T-helper 2 cell (primary cell): ENCODE measurements at regions not wholly inside any gene's neighbourhood (a gene's known extent, or its start where the extent isn't known, plus 50 kb on each side); places are given as distances from the start of the nearest gene placed in this dataset.

Experiments
- DNase-seq, 5 experiments: peaks; one replicate each; pipeline versions ENCODE4 v3.0.0 to v3.0.0-alpha.2; 2012 to 2022

DNA sequence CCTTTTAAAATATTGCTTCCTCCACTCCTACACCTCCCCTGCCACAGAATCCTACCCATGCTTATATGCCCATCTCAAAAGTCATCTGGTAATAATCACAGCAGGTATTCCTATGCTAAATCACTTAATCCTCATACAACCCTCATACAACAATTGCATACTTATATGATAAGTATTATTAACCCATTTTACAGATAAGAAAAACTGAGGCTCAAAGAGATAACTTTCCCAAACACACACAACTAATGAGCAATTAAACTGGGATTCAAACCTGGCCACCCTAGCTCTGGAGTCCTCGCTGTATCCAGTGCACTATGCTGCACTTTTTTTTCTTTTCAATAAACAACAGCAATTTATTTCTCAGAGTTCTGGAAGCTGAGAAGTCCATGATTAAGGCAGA is 99.8 kb upstream of the TSPAN5 start:
- no peak for DNase-seq

DNA sequence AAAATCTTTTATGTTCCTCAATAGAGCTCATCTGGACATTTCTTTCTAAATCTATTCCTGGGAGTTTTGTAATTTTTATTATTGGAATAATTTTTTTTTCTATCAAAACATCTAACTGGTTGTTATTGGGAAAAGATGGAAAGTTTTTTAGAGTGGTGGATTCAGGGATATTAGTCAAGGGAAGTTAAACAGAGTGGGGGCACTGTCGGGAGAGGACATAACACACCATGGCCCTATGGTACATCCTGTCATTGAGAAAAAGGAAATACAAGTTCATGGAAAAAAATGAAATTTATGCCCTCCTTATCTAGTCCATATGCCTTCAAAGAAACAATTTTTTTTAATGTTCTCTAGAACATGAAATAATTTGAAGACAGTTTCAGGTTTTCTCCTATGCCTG is 96.3 kb upstream of the TSPAN5 start:
- no peak for DNase-seq

DNA sequence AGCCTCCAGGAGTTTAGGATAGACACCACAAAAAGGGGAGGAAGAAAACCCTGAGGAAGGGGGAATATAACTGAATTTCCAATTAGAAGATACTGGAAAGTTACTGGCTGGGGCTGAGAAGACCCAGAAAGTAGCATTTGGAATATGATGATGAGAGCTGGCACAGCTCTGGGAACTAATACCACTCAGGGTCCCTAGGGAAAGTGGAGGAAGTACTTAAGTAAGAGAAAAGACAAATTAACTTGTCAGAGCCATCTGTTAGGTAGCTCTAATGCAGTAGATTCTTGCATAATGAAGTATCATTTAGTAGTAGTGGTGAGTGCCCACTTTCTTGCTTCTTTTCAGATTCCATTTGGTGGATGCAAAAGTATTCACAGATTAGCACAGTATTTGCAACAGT is 90.8 kb upstream of the TSPAN5 start:
- no peak for DNase-seq

DNA sequence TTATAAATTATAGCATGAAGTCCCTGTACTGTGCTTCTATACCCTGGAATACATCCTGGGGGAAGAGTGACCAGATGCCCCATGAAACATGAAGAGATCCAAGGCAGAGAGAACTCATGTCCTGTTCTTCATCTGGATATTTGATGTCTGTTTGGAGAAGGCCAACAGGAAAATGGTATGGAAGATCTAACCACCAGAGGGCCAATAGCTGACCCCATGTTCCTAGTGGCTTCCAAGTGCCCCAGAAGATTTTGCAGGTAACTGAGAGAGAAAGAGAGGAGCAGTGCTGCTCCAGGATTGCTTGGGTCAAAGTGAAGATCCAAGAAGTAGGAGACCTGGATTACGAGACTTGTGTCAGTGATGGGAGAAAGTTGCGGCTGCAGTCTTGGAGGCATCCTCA is 90.2 kb upstream of the TSPAN5 start:
- no peak for DNase-seq

DNA sequence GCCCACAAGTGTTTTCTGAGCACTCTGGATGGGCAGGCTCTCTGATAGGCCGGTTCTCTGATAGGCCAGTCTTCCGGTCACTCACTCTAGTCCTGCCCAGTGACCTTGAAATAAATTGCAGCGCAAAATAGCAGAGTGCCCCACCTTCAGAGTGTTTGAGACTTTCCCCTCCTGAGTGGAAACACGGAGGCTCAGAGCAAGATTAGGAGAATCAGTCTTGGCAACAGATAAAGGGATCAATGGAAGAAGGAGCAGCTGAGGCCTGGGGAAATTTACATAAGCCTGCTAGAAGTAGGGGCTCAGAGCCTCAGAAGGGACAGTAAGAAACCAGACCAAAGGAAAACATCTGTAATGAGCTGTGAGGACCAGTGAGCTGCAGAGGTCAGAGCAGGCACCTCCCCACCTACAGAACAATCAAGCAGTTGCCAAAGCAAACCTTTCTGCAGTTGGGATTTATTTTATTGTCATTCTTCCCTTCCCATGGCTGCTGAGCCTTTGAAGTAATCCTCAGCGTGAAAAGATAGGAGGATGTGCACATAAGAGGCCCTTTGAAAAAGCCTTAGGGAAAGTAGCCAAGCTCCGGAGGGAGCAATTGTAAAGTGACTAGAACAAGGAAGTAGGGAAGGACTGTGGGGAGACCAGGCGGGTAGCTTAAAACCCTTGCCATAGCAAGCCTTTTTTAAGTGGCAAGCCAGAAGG is 89.1 kb upstream of the TSPAN5 start:
- DNase-seq = no peak

DNA sequence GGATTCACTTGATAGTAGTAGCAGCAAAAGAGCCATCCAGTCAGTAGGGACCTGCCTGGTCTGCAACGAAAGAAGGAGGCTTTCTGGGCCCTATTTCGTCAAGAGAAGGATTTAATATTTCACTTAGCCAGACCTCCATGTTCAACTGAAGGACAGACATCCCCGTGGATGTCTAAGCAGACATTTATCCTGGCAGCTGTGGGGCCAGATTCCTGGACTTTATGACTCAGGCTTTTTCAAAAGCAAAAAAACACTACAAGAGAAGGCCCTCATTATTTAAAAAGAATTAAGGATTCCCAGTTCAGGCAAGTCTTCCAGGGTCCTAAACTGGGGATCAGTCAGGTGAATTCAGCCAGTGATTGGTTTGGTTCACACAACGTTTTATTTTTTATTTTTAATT is 88.5 kb upstream of the TSPAN5 start:
- no peak for DNase-seq

DNA sequence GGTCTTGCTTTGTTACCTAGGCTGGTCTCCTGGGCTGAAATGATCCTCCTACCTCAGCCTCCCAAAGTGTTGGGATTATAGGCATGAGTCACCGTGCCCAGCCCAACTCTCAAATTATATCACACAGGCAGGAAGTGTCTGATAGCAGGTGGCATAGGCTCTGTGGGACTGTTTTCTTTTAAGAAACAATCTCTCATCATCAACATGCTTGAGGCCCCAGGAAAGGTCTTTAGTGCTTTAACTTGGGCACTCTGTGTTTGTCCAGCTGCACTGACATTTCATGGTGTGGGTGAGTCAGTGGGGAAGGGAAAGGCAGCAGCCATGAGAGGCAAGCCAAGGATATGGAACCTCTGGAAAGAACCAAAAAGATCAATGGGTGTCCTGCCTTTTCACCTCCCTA is 88.1 kb upstream of the TSPAN5 start:
- no peak for DNase-seq

DNA sequence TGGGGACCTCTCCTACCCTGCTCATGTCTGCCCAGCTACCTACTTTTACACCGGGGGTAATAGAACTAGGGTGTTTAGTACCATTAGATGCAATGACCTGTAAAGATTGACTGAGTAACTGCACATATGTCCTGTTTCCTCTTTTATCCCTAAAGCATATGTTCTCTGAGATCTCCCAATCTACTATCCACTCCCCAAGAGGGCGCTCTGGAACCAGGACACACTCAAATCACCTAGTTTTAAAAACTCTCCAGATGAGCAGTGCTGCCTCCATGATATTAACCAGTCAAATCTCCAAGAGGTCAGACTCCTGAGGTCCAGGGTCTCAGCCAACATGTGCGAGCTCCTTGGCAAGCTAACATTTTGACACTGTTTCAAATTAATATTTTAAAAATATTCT is 87.0 kb upstream of the TSPAN5 start:
- DNase-seq = no peak

DNA sequence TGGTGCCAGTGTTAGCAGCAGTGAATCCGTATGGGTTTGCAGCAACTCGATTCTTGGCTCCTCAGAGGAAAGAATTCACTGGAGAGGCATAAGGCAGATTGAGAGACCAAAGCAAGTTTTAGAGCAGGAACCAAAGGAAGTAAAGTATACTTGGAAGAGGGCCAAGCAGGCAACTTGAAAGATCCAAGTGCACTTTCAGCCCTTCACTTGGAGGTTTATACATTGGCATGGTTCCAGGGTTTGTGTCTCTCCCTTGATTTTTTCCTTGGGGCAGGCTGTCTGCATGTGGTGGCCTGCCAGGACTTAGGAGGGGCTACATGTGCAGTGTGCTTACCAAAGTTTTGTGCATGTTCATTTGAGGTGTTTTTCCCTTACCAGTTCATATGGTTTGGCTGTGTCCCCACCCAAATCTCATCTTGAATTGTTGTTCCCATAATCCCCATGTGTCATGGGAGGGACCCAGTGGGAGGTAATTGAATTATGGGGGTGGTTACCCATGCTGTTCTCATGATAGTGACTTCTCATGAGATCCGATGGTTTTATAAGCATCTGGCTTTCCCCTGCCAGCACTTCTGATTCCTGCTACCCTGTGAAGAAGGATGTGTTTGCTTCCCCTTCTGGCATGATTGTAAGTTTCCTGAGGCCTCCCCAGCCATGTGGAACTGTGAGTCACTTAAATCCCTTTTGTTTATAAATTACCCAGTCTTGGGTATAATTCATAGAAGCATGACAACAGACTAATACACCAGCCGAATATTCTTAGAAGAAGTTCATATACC is 86.2 kb upstream of the TSPAN5 start:
- DNase-seq = no peak

DNA sequence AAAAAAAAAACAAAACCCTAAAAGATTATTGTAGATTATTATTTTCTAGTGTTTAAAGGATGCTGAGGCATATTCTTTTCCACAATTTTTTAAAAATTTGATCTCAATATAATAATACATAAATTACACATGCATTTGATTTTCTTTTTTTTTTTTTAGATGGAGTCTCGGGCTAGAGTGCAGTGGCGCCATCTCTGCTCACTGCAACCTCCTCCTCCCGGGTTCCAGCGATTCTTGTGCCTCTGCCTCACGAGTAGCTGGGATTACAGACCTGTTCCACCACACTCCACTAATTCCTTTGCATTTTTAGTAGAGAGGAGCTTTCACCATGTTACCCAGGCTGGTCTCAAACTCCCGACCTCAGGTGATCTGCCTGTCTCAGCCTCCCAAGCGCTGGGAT is 83.5 kb upstream of the TSPAN5 start:
- DNase-seq = no peak

DNA sequence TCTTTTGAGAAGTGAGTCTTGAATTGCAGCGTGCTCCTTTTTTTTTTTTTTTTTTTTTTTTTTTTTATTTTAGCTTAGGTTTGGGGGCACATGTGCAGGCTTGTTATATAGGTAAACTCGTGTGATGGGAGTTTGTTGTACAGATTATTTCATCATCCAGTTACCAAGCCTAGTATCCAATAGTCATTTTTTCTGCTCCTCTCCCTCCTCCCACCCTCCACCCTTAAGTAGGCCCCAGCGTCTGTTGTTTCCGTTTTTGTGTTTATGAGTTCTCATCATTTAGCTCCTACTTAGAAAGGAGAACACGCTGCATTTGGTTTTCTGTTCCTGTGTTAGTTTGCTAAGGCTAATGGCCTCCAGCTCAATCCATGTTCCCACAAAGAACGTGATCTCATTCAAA is 81.3 kb upstream of the TSPAN5 start:
- no peak for DNase-seq

DNA sequence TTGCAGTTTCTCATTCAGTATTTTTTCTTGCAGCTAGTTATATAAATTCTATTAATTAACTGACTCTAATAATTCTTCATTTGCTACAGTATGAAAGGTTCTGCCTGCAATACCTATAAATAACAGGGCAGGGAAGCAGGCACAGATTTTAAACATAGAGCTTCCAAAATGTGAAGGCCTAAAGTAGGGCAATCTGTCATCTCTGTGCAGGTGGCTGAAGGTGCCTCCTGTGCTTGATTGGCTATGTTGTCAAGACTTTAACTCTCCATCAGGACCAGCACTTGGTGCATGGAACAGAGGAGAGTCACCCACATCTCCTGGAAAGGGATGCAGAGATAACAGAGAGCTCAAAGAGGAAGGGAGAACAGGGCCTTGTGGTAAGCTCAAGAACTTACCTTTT is 75.2 kb upstream of the TSPAN5 start:
- DNase-seq = no peak

DNA sequence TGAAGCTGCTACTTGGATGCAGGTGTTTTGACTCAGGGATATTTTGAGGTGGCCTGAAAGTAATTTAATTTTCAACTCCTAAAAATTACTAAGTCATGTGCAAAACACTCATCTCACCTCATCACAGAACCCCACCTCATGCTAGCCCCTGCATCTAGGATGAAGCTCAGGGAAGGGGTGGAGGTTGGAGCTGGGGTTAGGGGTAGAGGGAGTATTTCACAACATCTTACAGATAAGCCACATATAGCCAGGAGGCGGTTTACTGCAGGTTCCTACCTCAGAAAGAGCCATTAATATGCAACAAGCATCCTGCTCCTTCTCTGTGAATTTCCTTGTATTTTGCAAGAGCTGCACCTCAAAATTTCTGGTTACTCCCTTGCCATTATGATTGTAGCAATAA is 70.5 kb upstream of the TSPAN5 start:
- no peak for DNase-seq

DNA sequence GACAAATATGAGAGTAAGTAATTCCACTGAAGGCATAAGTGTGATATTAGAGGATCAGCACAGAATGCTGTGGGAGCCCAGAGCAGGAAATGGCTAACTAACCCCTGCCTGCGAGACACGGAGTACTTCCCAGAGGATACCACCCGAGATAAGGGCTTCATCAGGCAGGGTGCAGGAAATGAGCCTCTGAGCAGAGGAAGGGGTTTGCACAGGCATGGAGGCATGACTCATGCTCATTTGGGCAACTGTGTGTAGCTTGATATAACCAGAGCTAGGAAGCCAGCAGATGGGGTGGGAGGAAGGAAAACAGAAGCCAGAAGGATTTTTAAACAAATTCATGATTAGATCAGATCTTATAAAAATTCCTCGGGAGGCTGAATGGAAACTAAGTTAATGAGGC is 70.0 kb upstream of the TSPAN5 start:
- DNase-seq = no peak

DNA sequence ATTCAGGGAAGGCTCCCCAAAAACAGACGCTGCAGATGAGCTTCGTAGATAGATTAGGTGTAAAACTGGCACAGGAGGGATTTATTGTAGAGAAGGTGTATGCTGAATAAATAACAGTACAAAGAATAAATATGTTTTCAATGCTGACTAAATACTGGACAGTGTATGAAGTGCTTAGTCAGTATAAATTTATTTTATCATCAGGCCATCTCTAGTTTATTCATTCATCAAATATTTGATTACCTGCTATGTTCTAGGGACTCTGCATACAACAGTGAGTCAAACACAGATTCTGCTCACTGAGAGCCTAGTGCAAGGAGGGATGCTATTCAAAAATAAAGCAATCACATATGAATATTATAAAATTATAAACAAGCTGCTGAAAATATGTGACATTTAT is 63.6 kb upstream of the TSPAN5 start:
- DNase-seq = no peak

DNA sequence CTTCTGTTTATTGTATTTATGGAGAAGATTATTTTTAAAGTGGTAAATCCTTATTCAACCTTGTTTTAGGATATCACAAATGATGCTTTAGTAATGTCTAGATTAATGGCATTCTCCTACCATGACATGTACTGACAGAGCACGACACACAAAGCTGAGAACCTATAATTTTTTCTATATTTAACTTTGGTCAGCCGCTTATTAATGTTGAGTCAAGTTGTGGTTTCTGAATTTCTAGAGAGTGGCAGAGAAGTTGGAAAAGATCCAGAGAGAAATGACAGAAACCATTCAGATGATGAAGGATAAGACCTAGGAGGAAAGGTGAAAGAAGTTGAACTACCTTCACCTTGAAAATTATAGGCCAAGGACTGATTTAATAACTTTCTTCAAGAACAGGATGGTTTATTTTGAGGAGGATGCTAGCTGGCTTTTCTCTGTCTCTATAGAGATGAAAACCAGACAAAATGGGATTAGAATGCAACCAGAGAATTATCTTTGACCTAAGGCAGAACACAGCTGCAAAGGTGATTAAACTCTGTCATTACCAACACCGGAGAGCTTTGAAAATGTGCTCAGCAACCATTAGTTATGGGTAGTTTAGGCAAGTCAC is 62.6 kb upstream of the TSPAN5 start:
- DNase-seq = no peak

DNA sequence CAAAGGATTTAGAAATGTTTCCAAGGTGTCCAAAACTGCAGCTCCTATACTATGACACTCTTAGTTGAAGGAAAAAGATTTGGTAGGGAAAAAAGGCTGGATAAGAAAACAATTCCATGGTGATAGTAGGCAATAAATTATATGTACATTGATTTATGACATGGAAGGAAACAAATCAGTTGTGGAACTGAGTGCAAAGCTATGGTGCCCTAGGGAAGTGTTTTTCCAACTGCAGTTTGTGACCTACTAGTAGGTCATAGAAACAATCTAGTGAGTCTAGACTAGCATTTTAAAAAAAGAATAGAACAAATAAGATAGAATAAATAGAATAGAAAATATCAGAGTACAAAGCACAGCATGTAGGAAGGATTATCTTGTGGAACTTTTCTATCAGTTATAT is 58.4 kb upstream of the TSPAN5 start:
- no peak for DNase-seq

DNA sequence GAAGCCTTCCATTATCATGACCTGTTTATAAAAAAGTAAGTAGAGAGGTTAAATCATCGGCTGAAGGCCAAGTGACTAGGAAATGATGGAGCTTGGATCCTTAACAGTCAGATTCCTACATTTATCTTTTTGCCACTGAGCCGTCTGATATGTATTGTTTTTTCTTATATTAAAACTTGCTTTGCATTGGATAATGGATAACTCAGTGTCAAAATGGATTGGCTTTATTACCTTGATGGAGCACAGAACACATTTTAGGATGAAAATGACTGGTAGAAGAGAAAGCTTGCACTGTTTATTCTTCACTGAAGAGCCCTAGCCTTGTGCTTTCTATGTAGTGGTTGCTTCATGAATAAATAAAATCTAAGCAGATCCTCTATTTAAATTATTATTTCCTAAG is 54.2 kb upstream of the TSPAN5 start:
- no peak for DNase-seq

DNA sequence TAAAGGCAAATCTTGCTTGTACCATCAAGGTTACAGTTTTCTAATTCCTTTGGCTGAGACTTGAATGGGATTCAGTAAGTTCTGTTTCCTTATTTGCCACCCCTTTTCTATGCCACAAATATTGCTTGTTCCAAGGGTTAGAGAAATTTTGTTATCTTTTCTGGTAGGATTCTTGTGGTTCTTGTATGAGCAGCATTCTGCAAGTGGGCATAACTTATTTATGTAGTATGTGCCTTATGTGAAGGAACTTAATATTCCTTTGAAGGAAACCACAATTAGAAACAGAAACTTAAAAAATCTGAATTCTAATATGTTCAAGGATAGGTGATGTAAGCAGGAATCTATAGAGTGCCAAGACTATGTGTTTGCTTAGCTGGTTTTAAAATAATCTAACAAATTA is 53.1 kb upstream of the TSPAN5 start:
- no peak for DNase-seq

DNA sequence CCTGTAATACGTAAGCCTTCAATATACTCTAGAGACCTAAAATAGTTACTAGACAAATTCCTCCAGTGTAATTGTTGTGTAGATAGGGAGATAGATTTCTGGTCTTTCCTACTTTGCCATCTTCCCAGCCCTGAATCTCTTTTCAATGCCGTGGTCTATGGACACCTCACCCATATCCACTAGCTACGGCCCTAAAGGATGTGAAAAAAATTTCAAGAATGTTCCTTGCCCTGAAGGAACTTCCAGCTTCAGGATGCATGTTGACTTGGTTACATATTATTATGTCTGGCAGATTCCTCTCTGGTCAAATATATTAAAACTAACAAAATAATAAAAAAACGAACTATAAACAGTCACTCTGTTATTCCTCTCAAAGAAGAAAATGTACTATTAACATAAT is 52.4 kb upstream of the TSPAN5 start:
- DNase-seq = no peak
